Prostate gland (tissue), 2 donors: ENCODE measurements at regions not wholly inside any gene's neighbourhood (a gene's known extent, or its start where the extent isn't known, plus 50 kb on each side); places are given as distances from the start of the nearest gene placed in this dataset.

Experiments used
- CTCF ChIP-seq, 4 experiments: fragments of 200-600 bp in 2 of 4; fragments of 450-650 bp in 2 of 4; sonication (generic) in 2 of 4; IDR thresholded peaks; 1 replicate in 3 of 4; 2 replicates in 1 of 4; pipeline ENCODE4 v1.5.1; 2016 to 2019; ENCODE audit warnings: antibody characterized with exemption in 4 of 4, mild to moderate bottlenecking in 2 of 4, moderate library complexity in 2 of 4
- POLR2A ChIP-seq: fragments of 450-650 bp; IDR thresholded peaks from one replicate; pipeline ENCODE4 v1.6.1; 2016; ENCODE audit warnings: antibody characterized with exemption, mild to moderate bottlenecking

GRCh38 chr3:177341736-177342419, 144.6 kb upstream of the TBL1XR1 start:
- TF ChIP-seq CTCF (IDR thresholded peaks at IDR 0.05) (no peak), POLR2A (no peak)
